HFF-Myc (cell line): ENCODE measurements at regions not wholly inside any gene's neighbourhood (a gene's known extent, or its start where the extent isn't known, plus 50 kb on each side); places are given as distances from the start of the nearest gene placed in this dataset.

Experiments used
- DNase-seq: peaks from one replicate; pipeline ENCODE4 v3.0.0-alpha.2; 2011; ENCODE audit warnings: low read depth; ENCODE audit errors: extremely low read depth
- H3K4me3 ChIP-seq: replicated peaks from 2 replicates; pipeline ENCODE4 v1.5.1; 2011; ENCODE audit warnings: low read depth, mild to moderate bottlenecking, control low read depth, low read length
- TF ChIP-seq, protein P1 (sequence below): IDR thresholded peaks from 2 replicates; pipeline ENCODE4 v1.5.1; 2012; ENCODE audit warnings: mild to moderate bottlenecking, low read depth, low read length, control low read depth; ENCODE audit errors: missing control alignments

DNA sequence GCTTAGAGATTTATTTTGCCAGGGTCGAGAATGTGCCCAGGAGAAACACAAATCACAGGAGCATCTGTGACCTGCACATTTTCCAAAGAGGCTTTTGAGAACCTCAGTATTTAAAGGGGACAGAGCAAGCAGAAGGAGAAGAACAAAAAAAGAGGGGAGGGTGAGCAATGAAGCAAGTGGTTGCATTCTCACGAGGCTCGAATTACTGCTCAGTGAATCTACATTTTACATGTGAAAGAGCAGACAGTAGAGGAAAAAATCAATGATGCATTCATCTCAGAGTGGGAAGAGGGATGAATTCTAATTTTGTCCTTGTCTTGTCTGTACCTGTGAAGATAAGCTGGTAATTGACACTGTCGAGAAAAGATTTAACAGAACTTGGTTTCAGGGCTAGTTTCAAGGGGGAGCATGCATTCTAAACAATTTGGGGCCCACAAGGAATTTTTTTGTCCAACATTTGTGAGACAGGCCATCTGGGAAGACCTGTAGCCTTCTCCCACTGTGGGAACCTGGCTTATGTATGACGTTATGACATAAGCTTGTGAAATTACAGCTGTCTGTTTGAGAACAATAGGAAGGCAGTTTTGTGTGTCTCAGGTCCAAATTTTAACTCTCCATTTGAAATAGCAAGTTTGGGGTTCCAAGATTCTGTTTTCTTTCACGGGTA lies 855.1 kb downstream of the SLITRK5 start:
- DNase-seq = no peak

DNA sequence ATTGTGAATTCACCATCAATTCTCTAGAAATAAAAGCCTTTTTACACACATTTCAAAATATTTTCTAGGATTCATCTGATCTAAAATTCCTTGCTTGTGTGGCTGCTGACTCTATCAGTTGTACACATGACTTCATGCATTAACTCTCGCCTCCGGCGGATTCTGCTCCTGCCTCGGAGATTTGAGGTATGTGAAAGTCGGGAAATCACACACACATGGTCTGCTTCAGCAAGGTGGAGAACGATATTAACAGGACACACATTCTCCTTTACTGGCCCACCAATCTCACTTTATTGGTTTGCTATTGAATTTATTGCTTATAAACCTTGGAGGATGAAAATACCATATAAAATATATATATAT lies 855.7 kb downstream of the SLITRK5 start:
- TF ChIP-seq, protein P1, sequence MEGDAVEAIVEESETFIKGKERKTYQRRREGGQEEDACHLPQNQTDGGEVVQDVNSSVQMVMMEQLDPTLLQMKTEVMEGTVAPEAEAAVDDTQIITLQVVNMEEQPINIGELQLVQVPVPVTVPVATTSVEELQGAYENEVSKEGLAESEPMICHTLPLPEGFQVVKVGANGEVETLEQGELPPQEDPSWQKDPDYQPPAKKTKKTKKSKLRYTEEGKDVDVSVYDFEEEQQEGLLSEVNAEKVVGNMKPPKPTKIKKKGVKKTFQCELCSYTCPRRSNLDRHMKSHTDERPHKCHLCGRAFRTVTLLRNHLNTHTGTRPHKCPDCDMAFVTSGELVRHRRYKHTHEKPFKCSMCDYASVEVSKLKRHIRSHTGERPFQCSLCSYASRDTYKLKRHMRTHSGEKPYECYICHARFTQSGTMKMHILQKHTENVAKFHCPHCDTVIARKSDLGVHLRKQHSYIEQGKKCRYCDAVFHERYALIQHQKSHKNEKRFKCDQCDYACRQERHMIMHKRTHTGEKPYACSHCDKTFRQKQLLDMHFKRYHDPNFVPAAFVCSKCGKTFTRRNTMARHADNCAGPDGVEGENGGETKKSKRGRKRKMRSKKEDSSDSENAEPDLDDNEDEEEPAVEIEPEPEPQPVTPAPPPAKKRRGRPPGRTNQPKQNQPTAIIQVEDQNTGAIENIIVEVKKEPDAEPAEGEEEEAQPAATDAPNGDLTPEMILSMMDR = no peak
- no peak overlapping the region for H3K4me3 ChIP-seq
- DNase-seq = no peak

More for the DNA sequence above, 855.1 kb downstream of the SLITRK5 start:
- TF ChIP-seq, protein P1 = no peak
- H3K4me3 ChIP-seq = no peak overlapping the region

DNA sequence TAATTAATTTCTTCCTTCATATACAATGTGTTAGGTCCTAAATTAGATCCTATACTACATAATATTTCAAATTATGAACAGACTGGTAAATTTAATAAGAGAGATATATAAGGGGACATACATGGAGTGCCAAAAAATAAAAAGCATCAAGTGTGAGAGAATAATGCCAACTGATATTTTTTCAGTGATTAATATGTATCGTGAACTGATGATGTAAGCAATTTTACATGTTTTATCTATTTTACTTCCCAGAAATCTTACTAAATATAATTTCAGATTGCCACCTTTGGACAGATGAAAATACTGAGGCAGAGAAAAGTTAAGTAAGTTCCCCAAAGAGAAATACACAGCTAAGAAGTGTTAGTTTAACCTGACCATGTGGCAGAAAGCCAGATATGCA lies 870.8 kb downstream of the SLITRK5 start:
- no peak for DNase-seq
- H3K4me3 ChIP-seq = no peak overlapping the region
- TF ChIP-seq, protein P1 = no peak

DNA sequence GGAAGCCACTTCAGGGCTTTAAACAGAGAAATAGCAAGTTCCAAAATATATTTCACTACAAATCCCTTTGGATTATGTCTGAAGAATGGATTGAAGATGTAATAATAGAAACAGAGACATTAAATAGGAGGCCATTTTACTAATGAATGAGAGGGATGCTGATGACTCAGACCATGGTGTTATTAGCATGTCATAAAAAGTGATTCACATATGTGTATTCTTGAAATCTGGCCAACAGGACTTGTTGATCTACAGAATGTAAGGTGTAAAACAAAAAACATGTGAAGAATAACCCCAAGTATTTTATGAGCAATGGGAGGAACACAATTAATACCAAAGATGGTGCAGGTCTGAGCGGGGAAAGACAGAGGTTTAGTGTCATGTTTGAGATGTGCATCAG lies 873.7 kb downstream of the SLITRK5 start:
- no peak for DNase-seq
- TF ChIP-seq, protein P1 = no peak
- no peak overlapping the region for H3K4me3 ChIP-seq

DNA sequence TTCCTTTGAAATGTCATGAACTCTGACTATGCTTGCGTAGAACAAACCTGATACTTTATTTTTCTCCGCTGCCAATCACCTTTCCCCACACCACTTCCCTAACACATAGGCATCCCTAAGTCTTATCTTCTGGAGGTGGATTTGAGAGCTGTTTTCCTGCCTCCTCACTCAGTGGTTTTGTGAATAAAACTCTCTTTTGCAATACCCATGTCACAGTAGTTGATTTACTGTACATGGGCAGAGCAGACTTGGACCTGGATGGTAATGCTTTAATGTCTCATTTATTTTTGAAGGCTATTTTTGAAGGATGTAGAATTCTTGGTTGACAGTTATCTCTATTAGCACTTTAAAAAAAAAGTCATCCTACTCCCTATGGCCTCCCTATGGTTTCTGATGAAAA lies 881.8 kb downstream of the SLITRK5 start:
- no peak for DNase-seq
- TF ChIP-seq, protein P1 = no peak
- H3K4me3 ChIP-seq = no peak overlapping the region

DNA sequence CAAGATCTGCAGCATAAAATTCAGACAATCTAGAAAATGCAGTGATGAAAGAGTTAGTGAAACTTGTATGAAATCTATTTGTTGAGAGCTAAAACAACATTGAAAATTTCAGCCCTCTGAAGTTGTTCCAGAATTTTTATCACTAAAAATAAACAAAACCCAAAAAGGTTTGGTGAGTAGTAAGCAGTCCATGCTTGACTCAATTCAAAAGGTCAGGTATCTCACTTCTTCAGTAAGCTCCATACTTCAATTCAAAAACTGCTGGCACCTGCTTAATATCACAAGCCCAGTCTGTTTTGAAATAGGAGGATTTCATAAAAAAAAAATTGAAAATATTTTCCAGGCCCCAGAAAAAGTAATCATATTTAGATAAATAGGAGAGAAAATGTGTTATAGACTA lies 894.4 kb downstream of the SLITRK5 start:
- TF ChIP-seq, protein P1 = no peak
- no peak for DNase-seq
- no peak overlapping the region for H3K4me3 ChIP-seq

DNA sequence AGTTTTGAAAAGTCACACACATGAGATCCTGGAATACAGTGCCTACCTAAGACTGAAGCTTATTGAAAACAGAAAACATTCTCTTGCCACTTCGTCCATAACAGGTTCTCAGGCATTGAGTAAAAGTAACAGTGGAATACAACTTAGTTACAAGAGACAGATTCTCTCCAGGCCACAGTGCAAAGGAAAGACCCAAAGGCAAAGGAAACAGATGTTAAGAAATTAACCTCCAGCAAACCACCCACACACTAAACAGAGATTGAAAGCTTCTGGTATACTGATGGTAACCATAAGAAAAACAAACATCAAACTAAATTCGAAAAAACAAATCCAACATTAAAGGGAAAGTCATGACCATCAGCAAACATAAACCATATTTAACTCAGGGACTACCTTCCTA lies 914.7 kb downstream of the SLITRK5 start:
- H3K4me3 ChIP-seq = no peak overlapping the region
- TF ChIP-seq, protein P1 = no peak
- DNase-seq = no peak
